ENCODE measurements at regions not wholly inside any gene's neighbourhood (a gene's known extent, or its start where the extent isn't known, plus 50 kb on each side); places are given as distances from the start of the nearest gene placed in this dataset.

GRCh38 chr12:126430921-126431320 lies 1365.7 kb downstream of the AACS start:
- no peak for TF ChIP-seq CTCF (IDR thresholded peaks at IDR 0.05; ENCODE audit: low read depth, low read length)
- DNase-seq: no peak

GRCh38 chr12:126431767-126432166 lies 1366.5 kb downstream of the AACS start:
- no peaks in the 10 kb centered on the region for H3K36me3 ChIP-seq
- TF ChIP-seq CTCF (IDR thresholded peaks at IDR 0.05; ENCODE audit: low read depth, low read length): no peak
- H3K27me3 ChIP-seq (ENCODE audit: insufficient read depth, low read depth, severe bottlenecking): peaks cover 25% of the 10 kb centered on the region
- no peak overlapping the region for H3K4me3 ChIP-seq (ENCODE audit: low read depth, low read length)
- no peak overlapping the region for H3K27ac ChIP-seq
- no peaks in the 10 kb centered on the region for H3K9me3 ChIP-seq (ENCODE audit: severe bottlenecking)
- no peak for DNase-seq

More at GRCh38 chr12:126430921-126431320, 1365.7 kb downstream of the AACS start:
- Histone ChIP-seq H3K36me3 (no peaks in the 10 kb centered on the region), H3K4me3 (ENCODE audit: low read depth, low read length) (no peak overlapping the region), H3K27ac (no peak overlapping the region), H3K9me3 (ENCODE audit: severe bottlenecking) (no peaks in the 10 kb centered on the region), H3K27me3 (ENCODE audit: insufficient read depth, low read depth, severe bottlenecking) (peaks cover 25% of the 10 kb centered on the region)

GRCh38 chr12:126432780-126433179 lies 1367.5 kb downstream of the AACS start:
- no peak for DNase-seq
- Histone ChIP-seq H3K4me3 (ENCODE audit: low read depth, low read length) (no peak overlapping the region), H3K9me3 (ENCODE audit: severe bottlenecking) (no peaks in the 10 kb centered on the region), H3K27ac (no peak overlapping the region), H3K27me3 (ENCODE audit: insufficient read depth, low read depth, severe bottlenecking) (peaks cover 18% of the 10 kb centered on the region), H3K36me3 (no peaks in the 10 kb centered on the region)
- no peak for TF ChIP-seq CTCF (IDR thresholded peaks at IDR 0.05; ENCODE audit: low read depth, low read length)

- Histone ChIP-seq H3K36me3 (no peaks in the 10 kb centered on the region), H3K9me3 (ENCODE audit: severe bottlenecking) (no peaks in the 10 kb centered on the region), H3K4me3 (ENCODE audit: low read depth, low read length) (no peak overlapping the region), H3K27me3 (ENCODE audit: insufficient read depth, low read depth, severe bottlenecking) (peaks cover 24% of the 10 kb centered on the region), H3K27ac (no peak overlapping the region)
- no peak for TF ChIP-seq CTCF (IDR thresholded peaks at IDR 0.05; ENCODE audit: low read depth, low read length)
- no peak for DNase-seq
Observed at GRCh38 chr12:126434412-126434985, 1369.3 kb downstream of the AACS start.

- no peak for DNase-seq
- Histone ChIP-seq H3K4me3 (ENCODE audit: low read depth, low read length) (no peak overlapping the region), H3K9me3 (ENCODE audit: severe bottlenecking) (no peaks in the 10 kb centered on the region), H3K27ac (no peak overlapping the region), H3K36me3 (no peaks in the 10 kb centered on the region), H3K27me3 (ENCODE audit: insufficient read depth, low read depth, severe bottlenecking) (peaks cover 32% of the 10 kb centered on the region)
- TF ChIP-seq CTCF (IDR thresholded peaks at IDR 0.05; ENCODE audit: low read depth, low read length): no peak
Observed at GRCh38 chr12:126436041-126436440, 1370.8 kb downstream of the AACS start.

GRCh38 chr12:126437934-126438333 lies 1372.7 kb downstream of the AACS start:
- no peak overlapping the region for H3K27ac ChIP-seq
- H3K4me3 ChIP-seq (ENCODE audit: low read depth, low read length): no peak overlapping the region
- DNase-seq: no peak
- no peaks in the 10 kb centered on the region for H3K9me3 ChIP-seq (ENCODE audit: severe bottlenecking)
- H3K36me3 ChIP-seq: no peaks in the 10 kb centered on the region
- peaks cover 32% of the 10 kb centered on the region for H3K27me3 ChIP-seq (ENCODE audit: insufficient read depth, low read depth, severe bottlenecking)
- TF ChIP-seq CTCF (IDR thresholded peaks at IDR 0.05; ENCODE audit: low read depth, low read length): no peak
